PC-9 (cell line): ENCODE measurements at regions not wholly inside any gene's neighbourhood (a gene's known extent, or its start where the extent isn't known, plus 50 kb on each side); places are given as distances from the start of the nearest gene placed in this dataset.

ENCODE experiments used
- CTCF ChIP-seq: fragments of 200-600 bp; sonication (generic); conservative IDR thresholded peaks from 2 replicates; pipeline ENCODE4 v1.6.1; 2017; ENCODE audit warnings: mixed run types, antibody characterized with exemption, mild to moderate bottlenecking, moderate library complexity
- EZH2 ChIP-seq: fragments of 200-600 bp; sonication (generic); IDR thresholded peaks from 2 replicates; pipeline ENCODE4 v1.8.0; 2017; ENCODE audit warnings: antibody characterized with exemption, low read depth

GRCh38 chr21:24097181-24097580, 1510.1 kb downstream of the MRPL39 start:
- TF ChIP-seq CTCF (no peak), EZH2 (no peak)
